NCI-H82 treated with DMSO at 0.1 percent for 48 hours (cell line): ENCODE measurements at regions not wholly inside any gene's neighbourhood (a gene's known extent, or its start where the extent isn't known, plus 50 kb on each side); places are given as distances from the start of the nearest gene placed in this dataset.

ENCODE experiments used
- DNase-seq: peaks from one replicate; lab custom pipeline; 2025; ENCODE audit not compliant: unreplicated experiment; lab: John Stamatoyannopoulos, UW

DNA sequence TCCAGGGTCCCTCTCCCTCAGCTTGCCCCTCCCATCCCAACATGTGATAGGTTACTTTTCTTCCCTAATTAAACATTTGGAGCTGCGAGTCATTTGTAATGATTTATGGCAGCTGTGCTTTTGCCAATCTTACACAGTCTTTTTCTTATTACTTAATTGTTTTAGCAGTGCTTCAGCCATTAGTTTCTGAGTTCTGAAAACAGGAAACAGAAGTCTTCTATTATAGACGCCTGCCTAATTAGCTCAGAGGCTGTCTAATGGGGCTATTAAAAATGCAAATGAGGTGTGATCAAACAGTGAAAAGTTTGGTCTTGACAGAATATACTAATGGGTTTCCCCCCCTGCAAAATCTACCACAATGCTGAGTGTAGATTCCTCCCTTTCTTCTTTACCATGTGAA lies 388.3 kb upstream of the CELF4 start:
- no peak for DNase-seq

GRCh38 chr18:37948471-37948870 lies 382.9 kb upstream of the CELF4 start:
- no peak for DNase-seq

GRCh38 chr18:37946324-37946723 lies 380.7 kb upstream of the CELF4 start:
- DNase-seq: peak; percentile 45

- no peak for DNase-seq
Measured at GRCh38 chr18:37944700-37945270, 379.2 kb upstream of the CELF4 start.

- DNase-seq: no peak
Measured at GRCh38 chr18:37937287-37937686, 371.7 kb upstream of the CELF4 start.

GRCh38 chr18:37935086-37935485 lies 369.5 kb upstream of the CELF4 start:
- no peak for DNase-seq

GRCh38 chr18:37930640-37931039 lies 365.0 kb upstream of the CELF4 start:
- DNase-seq: no peak

DNA sequence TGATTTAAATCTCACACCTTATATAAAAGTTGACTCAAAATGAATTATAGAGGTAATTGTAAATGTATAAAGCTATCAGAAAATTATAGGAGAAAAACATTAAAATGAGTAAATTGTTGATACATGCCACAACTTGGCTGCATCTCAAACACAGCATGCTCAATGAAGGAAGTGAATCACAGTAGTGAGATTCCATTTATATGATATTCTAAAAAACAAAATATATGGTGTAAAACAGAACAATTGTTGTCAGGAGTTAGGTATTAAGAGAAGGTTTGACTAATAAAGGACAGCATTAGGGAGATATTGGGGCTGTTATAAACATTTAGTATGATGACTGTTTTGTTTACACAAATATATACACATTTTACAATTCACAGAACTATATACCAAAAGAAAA lies 356.6 kb upstream of the CELF4 start:
- no peak for DNase-seq

GRCh38 chr18:37920865-37921264 lies 355.3 kb upstream of the CELF4 start:
- DNase-seq: no peak

DNA sequence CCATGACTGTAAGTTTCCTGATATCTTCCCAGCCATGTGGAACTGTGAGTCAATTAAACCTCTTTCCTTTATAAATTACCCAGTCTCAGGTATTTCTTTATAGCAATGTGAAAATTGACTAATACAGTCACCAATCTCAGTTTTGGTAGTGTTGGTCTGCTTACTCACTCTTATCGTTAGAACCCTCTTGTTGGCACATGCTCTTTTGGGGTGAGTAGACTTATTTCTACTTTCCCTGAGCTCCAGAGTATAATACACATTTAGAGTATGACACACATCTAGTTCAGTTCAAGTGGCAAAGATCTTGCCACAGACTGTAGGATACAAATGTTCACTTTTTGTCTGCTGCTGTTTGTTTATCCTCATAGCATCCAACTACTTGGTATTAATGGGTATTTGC lies 347.5 kb upstream of the CELF4 start:
- no peak for DNase-seq

GRCh38 chr18:37902344-37902743 lies 336.7 kb upstream of the CELF4 start:
- no peak for DNase-seq

DNA sequence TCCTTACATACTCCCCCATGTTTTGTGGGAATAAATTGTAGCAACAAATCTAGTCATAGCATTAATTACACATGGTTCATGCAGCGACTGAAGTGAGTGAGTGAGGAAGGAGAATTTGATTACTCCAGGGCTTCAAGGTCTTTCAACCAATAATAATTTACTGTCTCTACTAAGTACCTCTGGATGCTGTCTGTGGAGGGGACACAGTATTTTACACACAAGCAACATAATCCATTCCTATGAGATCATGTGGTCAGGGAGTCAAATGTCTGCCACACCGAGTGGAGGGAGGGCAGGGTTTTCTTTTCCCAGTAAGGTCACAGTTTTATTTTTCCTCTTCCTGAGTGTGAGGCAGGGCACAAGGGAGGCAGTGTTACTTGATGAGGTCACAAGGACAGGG lies 334.7 kb upstream of the CELF4 start:
- no peak for DNase-seq

DNA sequence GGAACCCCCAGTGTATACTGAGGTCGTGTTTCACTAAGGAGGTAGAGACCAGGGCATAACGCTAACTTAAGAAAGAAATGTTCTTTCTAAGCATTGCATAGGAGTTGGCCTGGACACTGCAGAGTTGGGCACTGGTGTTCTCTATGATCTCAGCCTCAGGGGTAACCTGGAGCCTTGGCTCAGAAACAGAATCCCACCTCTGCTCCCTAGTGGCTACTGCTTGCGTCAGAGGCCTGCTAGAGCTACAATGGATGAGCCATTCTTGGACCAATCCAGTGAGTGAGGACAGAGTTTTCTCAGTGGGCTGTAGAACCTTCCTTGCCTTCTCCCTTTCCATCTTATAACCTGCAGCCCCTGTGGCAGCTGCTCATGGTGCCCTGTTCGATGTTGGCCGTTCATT lies 324.4 kb upstream of the CELF4 start:
- no peak for DNase-seq

DNA sequence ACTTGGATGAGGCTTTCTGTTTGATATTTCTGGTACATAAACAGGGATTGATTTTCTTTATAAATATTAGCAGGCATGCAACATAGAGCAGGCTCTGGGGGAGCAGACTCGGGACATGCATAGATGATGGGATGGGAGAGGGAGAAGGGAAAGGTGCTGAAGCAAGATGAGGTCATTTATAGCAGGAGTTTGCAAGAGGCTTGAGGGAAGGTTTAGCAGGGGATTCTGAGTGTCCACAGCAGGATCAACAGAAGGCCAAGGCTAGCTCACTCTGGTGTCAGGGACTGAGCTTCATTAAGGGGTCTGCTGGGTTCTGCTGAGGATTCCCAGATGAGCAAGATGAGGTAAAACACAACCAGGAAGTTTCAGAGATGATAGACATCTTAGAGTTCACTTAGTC lies 309.1 kb upstream of the CELF4 start:
- DNase-seq: no peak

DNA sequence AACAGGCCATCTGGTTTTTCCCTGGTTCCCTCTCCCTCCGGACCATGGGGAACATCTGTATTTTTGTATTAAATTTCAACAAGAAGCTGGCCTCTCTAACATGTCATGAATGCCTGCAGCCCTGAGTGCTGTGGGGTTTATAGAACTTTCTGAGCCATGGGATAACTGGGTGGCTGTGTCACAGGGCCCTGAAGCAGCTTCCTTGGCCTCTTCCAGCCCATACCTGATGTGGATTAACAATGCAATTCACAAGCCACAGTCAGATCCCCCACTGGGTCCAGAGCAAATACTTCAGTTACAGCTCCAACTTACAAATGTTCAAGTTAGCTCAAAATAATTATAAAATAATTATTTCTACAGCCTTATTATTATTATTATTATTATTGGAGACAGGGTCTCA lies 307.8 kb upstream of the CELF4 start:
- no peak for DNase-seq

DNA sequence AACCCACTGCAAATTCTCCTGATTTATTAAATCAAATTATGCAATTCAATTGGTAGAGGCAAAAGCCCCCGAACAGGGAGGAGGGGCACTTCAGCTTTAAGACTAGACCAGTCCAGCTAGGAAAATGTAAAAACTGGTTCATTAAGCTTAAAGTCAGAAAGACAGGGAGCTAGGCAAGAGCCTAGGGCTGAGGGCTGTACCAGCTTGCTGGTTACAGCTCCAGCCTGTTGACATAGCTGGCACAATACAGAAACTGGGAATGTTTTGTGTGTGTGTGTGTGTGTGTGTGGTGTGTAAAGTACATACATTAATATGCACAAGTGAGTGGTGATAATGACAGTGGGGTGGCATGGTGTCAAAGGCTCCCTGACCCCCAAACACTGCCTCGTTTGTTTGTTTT lies 307.0 kb upstream of the CELF4 start:
- DNase-seq: no peak

GRCh38 chr18:37871561-37871960 lies 306.0 kb upstream of the CELF4 start:
- DNase-seq: no peak

GRCh38 chr18:37869051-37869450 lies 303.5 kb upstream of the CELF4 start:
- peak; percentile 17 for DNase-seq

DNA sequence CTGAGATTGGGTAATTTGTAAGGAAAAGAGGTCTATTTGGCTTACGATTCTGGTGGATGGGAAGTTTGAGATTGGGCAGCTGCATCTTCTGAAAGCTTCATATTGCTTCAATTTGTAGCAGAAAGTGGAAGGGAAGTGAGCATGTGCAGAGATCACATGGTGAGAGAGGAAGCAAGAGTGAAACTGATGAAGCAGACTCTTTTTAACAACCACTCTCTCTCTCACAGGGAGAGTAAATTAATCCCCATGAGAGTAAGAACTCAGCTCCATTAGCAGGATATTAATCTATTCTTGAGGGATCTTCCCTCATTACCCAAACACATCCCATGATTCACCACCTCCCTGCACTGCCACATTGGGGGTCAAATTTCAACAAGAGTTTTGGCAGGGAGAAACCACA lies 298.5 kb upstream of the CELF4 start:
- no peak for DNase-seq

- no peak for DNase-seq
Measured at GRCh38 chr18:37861981-37862380, 296.4 kb upstream of the CELF4 start.

DNA sequence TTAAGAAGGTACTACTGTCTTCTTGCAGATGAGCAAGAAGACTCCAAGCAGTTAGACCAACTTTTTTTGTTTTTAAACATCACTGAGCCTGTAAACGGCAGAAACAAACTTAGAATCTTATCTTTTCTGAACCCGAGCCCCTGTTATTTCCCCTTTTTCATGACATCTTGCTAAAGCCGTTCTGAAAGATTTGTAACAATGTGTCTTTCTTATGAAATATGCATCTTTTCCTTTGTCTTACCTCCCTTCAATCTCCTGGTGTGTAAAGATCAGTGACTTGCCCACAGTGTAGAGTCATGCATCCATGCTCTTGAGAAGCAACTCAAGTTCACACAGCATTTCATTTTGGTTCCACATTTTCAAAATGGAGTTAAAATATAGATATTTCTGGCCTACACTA lies 288.8 kb upstream of the CELF4 start:
- no peak for DNase-seq

- no peak for DNase-seq
Measured at GRCh38 chr18:37853706-37854105, 288.1 kb upstream of the CELF4 start.

DNA sequence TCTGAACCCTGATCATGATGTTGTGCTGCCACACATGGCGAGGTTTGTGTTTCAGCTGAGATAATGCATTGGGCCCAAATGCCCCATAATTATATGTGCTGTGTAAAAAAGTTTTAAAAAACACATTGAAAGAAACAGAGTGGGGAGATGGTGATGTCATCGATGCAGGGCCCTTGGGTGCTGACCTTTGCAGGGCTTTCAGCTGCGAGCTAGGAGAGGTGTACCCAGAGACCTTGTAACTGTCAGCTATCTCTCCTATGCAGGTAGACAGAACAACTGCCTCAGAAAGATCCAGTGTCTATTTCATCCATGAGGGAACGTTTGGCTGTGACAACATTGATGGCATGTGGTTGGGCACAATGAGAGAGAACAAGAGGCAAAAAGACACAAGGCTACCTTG lies 286.9 kb upstream of the CELF4 start:
- DNase-seq: no peak

DNA sequence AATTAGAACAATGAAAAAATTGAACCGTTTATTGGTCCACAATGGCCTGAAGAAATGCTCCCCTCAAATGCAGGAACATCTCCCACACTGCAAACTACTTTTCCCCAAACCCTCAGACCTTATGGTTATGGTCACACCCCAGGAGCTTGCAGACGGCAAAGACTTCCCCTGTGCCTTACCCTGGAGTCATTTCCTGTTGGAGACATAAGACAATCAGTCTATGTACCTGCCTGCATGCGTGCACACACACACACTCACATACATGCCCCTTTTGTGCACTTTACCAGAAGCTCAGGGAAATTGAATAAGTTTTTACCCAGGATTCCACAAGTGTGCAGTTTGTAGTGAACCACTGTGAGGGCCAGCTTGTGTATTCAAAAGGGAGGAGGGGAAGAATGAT lies 281.9 kb upstream of the CELF4 start:
- DNase-seq: no peak
